ENCODE measurements at regions not wholly inside any gene's neighbourhood (a gene's known extent, or its start where the extent isn't known, plus 50 kb on each side); places are given as distances from the start of the nearest gene placed in this dataset.

DNA sequence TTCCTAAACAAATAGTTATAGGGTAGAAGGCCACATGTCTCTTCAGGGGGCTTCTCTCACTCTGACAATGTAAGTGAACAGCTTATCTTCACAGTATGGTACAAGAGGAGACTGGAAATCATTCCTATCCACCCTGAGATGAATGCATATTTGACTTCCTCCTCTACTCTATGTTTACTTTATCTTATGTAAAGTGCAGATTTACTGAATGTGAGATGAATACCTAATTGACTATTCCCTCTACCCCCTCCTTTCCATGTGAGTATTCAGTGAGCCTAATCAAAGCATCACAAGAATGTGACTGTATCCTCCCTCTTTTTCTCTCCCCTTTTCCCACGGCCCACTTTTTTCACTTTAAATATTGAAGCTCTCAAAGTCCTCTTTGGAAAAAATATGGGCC, 132.5 kb downstream of the BACH1 start:
- Histone ChIP-seq H3K4me1 (ENCODE audit: insufficient read depth, low read length) (no peaks in the 10 kb centered on the region), H3K9ac (ENCODE audit: insufficient read depth, low read depth, low read length) (no peak overlapping the region), H3K9me3 (ENCODE audit: low read length) (no peaks in the 10 kb centered on the region), H3K79me2 (ENCODE audit: insufficient read depth, low read length) (no peaks in the 10 kb centered on the region), H3K27ac (ENCODE audit: extremely low read length, insufficient read depth, low read length) (no peak overlapping the region), H3K4me3 (replicated peaks in 1 of 3; ENCODE audit: insufficient read depth in 1 of 3, low read depth in 2 of 3, low read length in 3 of 3) (no peak overlapping the region), H3K27me3 (ENCODE audit: control insufficient read depth in 1 of 2, insufficient read depth in 2 of 2, low read length in 2 of 2) (no peaks in the 10 kb centered on the region), H3K36me3 (replicated peaks in 1 of 2; ENCODE audit: control insufficient read depth in 1 of 2, insufficient read depth in 2 of 2, low read length in 2 of 2) (no peaks in the 10 kb centered on the region), H2AFZ (ENCODE audit: low read length) (no peak overlapping the region), H3K4me2 (ENCODE audit: low read depth, low read length) (no peak overlapping the region), H4K20me1 (ENCODE audit: insufficient read depth, low read length) (no peaks in the 10 kb centered on the region)
- BruUV-seq (replicated peaks), result no TSS peak
- ATAC-seq (no peak), FAIRE-seq (no peak), DNase-seq (ENCODE audit: low spot score) (no peak)
- in situ Hi-C loops (cut with HindIII; ENCODE audit: extremely low pct_ligation_motif_present, low pct_unique_long_range_greater_than_20kb) (no loop called here), intact Hi-C loops (cut with micrococcal nuclease; ENCODE audit: unreplicated experiment) (no loop called here)
- CTCF ChIA-PET (ENCODE audit: low intra/inter-chr PET ratio, low total read pairs), result no interaction called here
- no peak for TF ChIP-seq ZNF589 (CRISPR knock-in tag; conservative IDR thresholded peaks at IDR 0.05)
- TF ChIP-seq ZMYM3 (CRISPR knock-in tag; IDR thresholded peaks at IDR 0.05), result no peak
- TF ChIP-seq ZIK1 (CRISPR knock-in tag; IDR thresholded peaks at IDR 0.05; ENCODE audit: borderline replicate concordance, low read depth), result no peak
- TF ChIP-seq NFKBIZ (CRISPR knock-in tag; IDR thresholded peaks at IDR 0.05), result no peak
- no peak for TF ChIP-seq ARNT2 (CRISPR knock-in tag; IDR thresholded peaks at IDR 0.05; ENCODE audit: low read depth)
- TF ChIP-seq ZNF607 (CRISPR knock-in tag; IDR thresholded peaks at IDR 0.05; ENCODE audit: borderline replicate concordance), result no peak
- TF ChIP-seq THYN1 (CRISPR knock-in tag; IDR thresholded peaks at IDR 0.05; ENCODE audit: borderline replicate concordance, low read depth), result no peak
- no peak for TF ChIP-seq REL (CRISPR knock-in tag; conservative IDR thresholded peaks at IDR 0.05)
- TF ChIP-seq ZNF124 (CRISPR knock-in tag; IDR thresholded peaks at IDR 0.05), result no peak
- POLR2A ChIA-PET, result no interaction called here
- 70% methylated on average over 1 of the region's 1 CpG for WGBS (ENCODE audit: low lambda C conversion rate)

GRCh38 chr21:29431680-29432079, 133.0 kb downstream of the BACH1 start:
- POLR2A ChIA-PET, result no interaction called here
- no peak for TF ChIP-seq TFAP4 (IDR thresholded peaks at IDR 0.05; ENCODE audit: borderline replicate concordance, low read depth)
- TF ChIP-seq KDM6A (CRISPR knock-in tag; IDR thresholded peaks at IDR 0.05; ENCODE audit: low read depth), result no peak
- TF ChIP-seq HNRNPL (IDR thresholded peaks at IDR 0.05; ENCODE audit: low read depth, low read length), result no peak
- no peak for TF ChIP-seq ZNF101 (CRISPR knock-in tag; IDR thresholded peaks at IDR 0.05; ENCODE audit: borderline replicate concordance, low read depth)
- TF ChIP-seq, protein P1, sequence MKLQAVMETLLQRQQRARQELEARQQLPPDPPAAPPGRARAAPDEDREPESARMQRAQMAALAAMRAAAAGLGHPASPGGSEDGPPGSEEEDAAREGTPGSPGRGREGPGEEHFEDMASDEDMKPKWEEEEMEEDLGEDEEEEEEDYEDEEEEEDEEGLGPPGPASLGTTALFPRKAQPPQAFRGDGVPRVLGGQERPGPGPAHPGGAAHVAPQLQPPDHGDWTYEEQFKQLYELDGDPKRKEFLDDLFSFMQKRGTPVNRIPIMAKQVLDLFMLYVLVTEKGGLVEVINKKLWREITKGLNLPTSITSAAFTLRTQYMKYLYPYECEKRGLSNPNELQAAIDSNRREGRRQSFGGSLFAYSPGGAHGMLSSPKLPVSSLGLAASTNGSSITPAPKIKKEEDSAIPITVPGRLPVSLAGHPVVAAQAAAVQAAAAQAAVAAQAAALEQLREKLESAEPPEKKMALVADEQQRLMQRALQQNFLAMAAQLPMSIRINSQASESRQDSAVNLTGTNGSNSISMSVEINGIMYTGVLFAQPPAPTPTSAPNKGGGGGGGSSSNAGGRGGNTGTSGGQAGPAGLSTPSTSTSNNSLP (IDR thresholded peaks at IDR 0.05; ENCODE audit: low read depth, low read length), result no peak
- no peak overlapping the region for H3K9ac ChIP-seq (ENCODE audit: insufficient read depth, low read depth, low read length)
- H4K20me1 ChIP-seq (ENCODE audit: insufficient read depth, low read length), result no peaks in the 10 kb centered on the region
- H3K36me3 ChIP-seq (replicated peaks in 1 of 2; ENCODE audit: control insufficient read depth in 1 of 2, insufficient read depth in 2 of 2, low read length in 2 of 2), result no peaks in the 10 kb centered on the region
- in situ Hi-C loops (cut with HindIII; ENCODE audit: extremely low pct_ligation_motif_present, low pct_unique_long_range_greater_than_20kb) (no loop called here), intact Hi-C loops (cut with micrococcal nuclease; ENCODE audit: unreplicated experiment) (no loop called here)
- DNase-seq (ENCODE audit: low spot score) (no peak), ATAC-seq (no peak), FAIRE-seq (no peak)
- no peaks in the 10 kb centered on the region for H3K4me1 ChIP-seq (ENCODE audit: insufficient read depth, low read length)
- no peak overlapping the region for H3K4me2 ChIP-seq (ENCODE audit: low read depth, low read length)
- no peak overlapping the region for H3K27ac ChIP-seq (ENCODE audit: extremely low read length, insufficient read depth, low read length)
- CTCF ChIA-PET (ENCODE audit: low intra/inter-chr PET ratio, low total read pairs), result no interaction called here
- H3K27me3 ChIP-seq (ENCODE audit: control insufficient read depth in 1 of 2, insufficient read depth in 2 of 2, low read length in 2 of 2), result no peaks in the 10 kb centered on the region
- no TSS peak for BruUV-seq (replicated peaks)
- H2AFZ ChIP-seq (ENCODE audit: low read length), result no peak overlapping the region
- H3K9me3 ChIP-seq (ENCODE audit: low read length), result no peaks in the 10 kb centered on the region
- 88% methylated on average over 5 of the region's 5 CpGs for WGBS (ENCODE audit: low lambda C conversion rate)
- H3K4me3 ChIP-seq (replicated peaks in 1 of 3; ENCODE audit: insufficient read depth in 1 of 3, low read depth in 2 of 3, low read length in 3 of 3), result no peak overlapping the region
- no peaks in the 10 kb centered on the region for H3K79me2 ChIP-seq (ENCODE audit: insufficient read depth, low read length)

All from HepG2 (cell line).